PC-3 (cell line): ENCODE measurements at regions not wholly inside any gene's neighbourhood (a gene's known extent, or its start where the extent isn't known, plus 50 kb on each side); places are given as distances from the start of the nearest gene placed in this dataset.

Experiments
- ATAC-seq: fragments of 200-7000 bp; cut with Tn5 transposase; 2 replicates; pipeline ENCODE4 v1.9.1; 2020; ENCODE audit warnings: mild to moderate bottlenecking, moderate library complexity
- BruUV-seq: library from RNA; stranded (reverse); fragments of 400-500 nt; replicated peaks from 2 replicates; lab custom pipeline; 2021; lab: Mats Ljungman, UMichigan
- CTCF ChIA-PET: fragments of 300-600 bp; sonication (Branson Sonifier 250); formaldehyde crosslinking; loops from one replicate; lab custom pipeline; 2022; ENCODE audit warnings: antibody characterized with exemption; lab: Charles Lee
- POLR2A ChIA-PET: fragments of 300-600 bp; sonication (Branson Sonifier 250); formaldehyde crosslinking; loops from one replicate; lab custom pipeline; 2022; ENCODE audit warnings: antibody characterized with exemption; ENCODE audit not compliant: unreplicated experiment; lab: Charles Lee
- DNase-seq: peaks from one replicate; pipeline ENCODE4 v3.0.0-alpha.2; 2015
- H2AFZ ChIP-seq: fragments of 300-600 bp; sonication (generic); 2 replicates; pipeline ENCODE4 v1.6.0; 2016; ENCODE audit warnings: antibody characterized with exemption, low read length
- H3F3A ChIP-seq: fragments of 300-600 bp; sonication (generic); one replicate; pipeline ENCODE4 v1.6.0; 2017; ENCODE audit warnings: antibody characterized with exemption, low read length, control low read depth, mild to moderate bottlenecking; ENCODE audit not compliant: unreplicated experiment
- H3K27ac ChIP-seq: fragments of 300-600 bp; sonication (generic); 2 replicates; pipeline ENCODE4 v1.5.1; 2016; ENCODE audit warnings: mild to moderate bottlenecking, low read length
- H3K27me3 ChIP-seq: fragments of 300-600 bp; sonication (generic); 2 replicates; pipeline ENCODE4 v1.6.1; 2016; ENCODE audit warnings: low read length, mixed read lengths
- H3K36me3 ChIP-seq: fragments of 300-600 bp; sonication (generic); 2 replicates; pipeline ENCODE4 v1.6.1; 2016; ENCODE audit warnings: low read depth, mixed run types, low read length, mixed read lengths
- H3K4me1 ChIP-seq: fragments of 300-600 bp; sonication (generic); 2 replicates; pipeline ENCODE4 v1.5.1; 2016; ENCODE audit warnings: low read length; ENCODE audit not compliant: insufficient read depth
- H3K4me2 ChIP-seq: fragments of 300-600 bp; sonication (generic); 2 replicates; pipeline ENCODE4 v1.6.0; 2016; ENCODE audit warnings: low read length
- H3K4me3 ChIP-seq: fragments of 300-600 bp; sonication (generic); 2 replicates; pipeline ENCODE4 v1.5.1; 2016; ENCODE audit warnings: mild to moderate bottlenecking, low read length, mixed read lengths
- H3K79me2 ChIP-seq: fragments of 300-600 bp; sonication (generic); 2 replicates; pipeline ENCODE4 v1.6.1; 2017; ENCODE audit warnings: low read length, mixed read lengths
- H3K9ac ChIP-seq: fragments of 300-600 bp; sonication (generic); 2 replicates; pipeline ENCODE4 v1.6.0; 2016; ENCODE audit warnings: mild to moderate bottlenecking, low read length
- H3K9me2 ChIP-seq: fragments of 300-600 bp; sonication (generic); replicated peaks from 2 replicates; pipeline ENCODE4 v1.6.1; 2016; ENCODE audit warnings: mixed run types, low read length, mixed read lengths
- H3K9me3 ChIP-seq: fragments of 300-600 bp; sonication (generic); 2 replicates; pipeline ENCODE4 v1.6.1; 2016; ENCODE audit warnings: low read length, mixed read lengths
- H4K20me1 ChIP-seq: fragments of 300-600 bp; sonication (generic); 2 replicates; pipeline ENCODE4 v1.6.1; 2016; ENCODE audit warnings: low read length, mixed read lengths
- EZH2 ChIP-seq: fragments of 300-600 bp; sonication (generic); IDR thresholded peaks from one replicate; pipeline ENCODE4 v1.6.1; 2017; ENCODE audit warnings: antibody characterized with exemption, mild to moderate bottlenecking, low read length; ENCODE audit not compliant: unreplicated experiment
- EZH2phosphoT487 ChIP-seq: fragments of 300-600 bp; sonication (generic); IDR thresholded peaks from 2 replicates; pipeline ENCODE4 v1.6.1; 2018; ENCODE audit warnings: mild to moderate bottlenecking, antibody characterized with exemption, low read length, borderline replicate concordance
- intact Hi-C: fragments of 100-400 bp; cut with micrococcal nuclease; formaldehyde crosslinking; loops from 2 replicates; pipeline ENCODE4 v1.9.0; 2023
- TF ChIP-seq, protein P1 (sequence below): fragments of 300-600 bp; sonication (generic); conservative IDR thresholded peaks from 2 replicates; pipeline ENCODE4 v1.5.1; 2017; ENCODE audit warnings: antibody characterized with exemption, low read depth, mild to moderate bottlenecking, low read length

DNA sequence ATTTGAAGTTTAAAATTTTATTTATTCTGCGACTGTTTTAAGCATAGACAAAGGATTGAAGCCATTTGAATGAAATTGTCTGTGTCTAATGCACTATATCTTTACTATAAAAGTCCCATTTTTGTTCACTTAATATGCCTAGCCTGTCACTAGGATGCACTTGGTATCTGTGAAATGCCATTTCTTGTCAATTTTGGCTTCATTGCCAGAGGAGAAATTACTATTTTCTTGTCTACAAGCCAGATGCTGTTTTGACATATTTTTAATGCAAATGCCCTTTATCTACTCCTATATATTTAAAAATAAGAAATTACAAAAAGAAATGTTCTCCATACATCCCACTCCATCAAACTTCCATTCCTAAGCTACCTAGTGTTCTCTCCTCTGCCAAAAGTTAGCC is 1704.5 kb upstream of the RAG2 start:
- ATAC-seq (no peak), DNase-seq (no peak)
- CTCF ChIA-PET, result no interaction called here
- H3K4me3 ChIP-seq, result no peak overlapping the region
- H3K27me3 ChIP-seq, result no peaks in the 10 kb centered on the region
- intact Hi-C loops, result no loop called here
- H3K27ac ChIP-seq, result no peak overlapping the region
- BruUV-seq, result no TSS peak
- TF ChIP-seq EZH2phosphoT487 (no peak), EZH2 (no peak)
- TF ChIP-seq, protein P1, sequence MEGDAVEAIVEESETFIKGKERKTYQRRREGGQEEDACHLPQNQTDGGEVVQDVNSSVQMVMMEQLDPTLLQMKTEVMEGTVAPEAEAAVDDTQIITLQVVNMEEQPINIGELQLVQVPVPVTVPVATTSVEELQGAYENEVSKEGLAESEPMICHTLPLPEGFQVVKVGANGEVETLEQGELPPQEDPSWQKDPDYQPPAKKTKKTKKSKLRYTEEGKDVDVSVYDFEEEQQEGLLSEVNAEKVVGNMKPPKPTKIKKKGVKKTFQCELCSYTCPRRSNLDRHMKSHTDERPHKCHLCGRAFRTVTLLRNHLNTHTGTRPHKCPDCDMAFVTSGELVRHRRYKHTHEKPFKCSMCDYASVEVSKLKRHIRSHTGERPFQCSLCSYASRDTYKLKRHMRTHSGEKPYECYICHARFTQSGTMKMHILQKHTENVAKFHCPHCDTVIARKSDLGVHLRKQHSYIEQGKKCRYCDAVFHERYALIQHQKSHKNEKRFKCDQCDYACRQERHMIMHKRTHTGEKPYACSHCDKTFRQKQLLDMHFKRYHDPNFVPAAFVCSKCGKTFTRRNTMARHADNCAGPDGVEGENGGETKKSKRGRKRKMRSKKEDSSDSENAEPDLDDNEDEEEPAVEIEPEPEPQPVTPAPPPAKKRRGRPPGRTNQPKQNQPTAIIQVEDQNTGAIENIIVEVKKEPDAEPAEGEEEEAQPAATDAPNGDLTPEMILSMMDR, result no peak
- H3K4me1 ChIP-seq, result no peaks in the 10 kb centered on the region
- POLR2A ChIA-PET, result no interaction called here
- H3K79me2 ChIP-seq, result no peaks in the 10 kb centered on the region
- H3K9me3 ChIP-seq, result no peaks in the 10 kb centered on the region
- no peaks in the 10 kb centered on the region for H4K20me1 ChIP-seq
- no peaks in the 10 kb centered on the region for H3K36me3 ChIP-seq
- H3K4me2 ChIP-seq, result no peak overlapping the region
- H3K9me2 ChIP-seq, result no peaks in the 10 kb centered on the region
- H2AFZ ChIP-seq, result no peak overlapping the region
- H3K9ac ChIP-seq, result no peak overlapping the region
- no peaks in the 10 kb centered on the region for H3F3A ChIP-seq

DNA sequence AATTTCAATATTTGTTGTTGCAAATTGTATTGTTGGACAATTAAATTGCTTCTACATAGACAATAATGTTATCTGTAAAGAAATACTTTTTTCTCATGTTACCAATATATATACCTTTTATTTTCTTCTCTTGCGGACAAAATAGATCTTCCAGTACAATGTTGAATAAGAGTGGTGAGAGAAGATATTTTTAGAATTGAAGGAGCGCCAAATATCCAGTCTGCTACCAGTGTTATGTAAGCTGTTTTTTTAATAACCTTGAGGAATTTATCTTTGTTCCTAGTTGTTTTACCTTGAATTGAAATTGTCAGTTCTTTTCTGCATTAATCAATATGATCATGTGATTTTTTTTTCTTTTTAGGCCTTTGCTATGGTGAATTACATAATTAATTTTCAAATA is 1702.5 kb upstream of the RAG2 start:
- Histone ChIP-seq H3K27me3 (no peaks in the 10 kb centered on the region), H3K9me2 (no peaks in the 10 kb centered on the region), H3F3A (no peaks in the 10 kb centered on the region), H3K4me3 (no peak overlapping the region), H3K27ac (no peak overlapping the region), H3K4me1 (no peaks in the 10 kb centered on the region), H2AFZ (no peak overlapping the region), H3K9ac (no peak overlapping the region), H3K79me2 (no peaks in the 10 kb centered on the region), H3K36me3 (no peaks in the 10 kb centered on the region), H4K20me1 (no peaks in the 10 kb centered on the region), H3K9me3 (no peaks in the 10 kb centered on the region), H3K4me2 (no peak overlapping the region)
- intact Hi-C loops, result no loop called here
- no TSS peak for BruUV-seq
- ChIA-PET CTCF (no interaction called here), POLR2A (no interaction called here)
- ATAC-seq, result no peak
- TF ChIP-seq, protein P1, result no peak
- TF ChIP-seq EZH2phosphoT487 (no peak), EZH2 (no peak)
- DNase-seq, result no peak

DNA sequence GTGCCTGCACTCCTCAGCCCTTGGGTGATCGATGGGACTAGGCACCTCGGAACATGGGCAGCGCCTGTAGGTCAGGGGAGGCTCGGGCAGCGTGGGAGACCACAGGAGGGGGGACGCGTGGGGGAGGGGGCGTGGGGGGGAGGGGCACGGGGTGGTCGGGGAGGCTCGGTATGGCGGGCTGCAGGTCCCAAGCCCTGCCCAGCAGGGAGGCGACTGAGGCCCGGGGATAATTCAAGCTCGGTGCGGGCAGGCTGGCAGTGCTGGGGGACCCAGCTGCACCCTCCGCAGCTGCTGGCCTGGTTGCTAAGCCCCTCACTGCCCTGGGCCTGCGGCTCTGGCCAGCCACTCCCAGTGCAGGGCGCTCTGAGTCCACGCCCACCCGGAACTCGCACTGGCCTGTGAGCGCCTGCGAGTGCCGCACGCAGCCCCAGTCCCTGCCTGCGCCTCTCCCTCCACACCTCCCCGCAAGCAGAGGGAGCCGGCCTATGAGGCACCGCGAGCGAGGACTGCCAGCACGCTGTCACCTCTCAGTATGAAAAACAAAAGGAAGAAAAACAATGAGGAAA is 1698.3 kb upstream of the RAG2 start:
- intact Hi-C loops, result no loop called here
- no peaks in the 10 kb centered on the region for H3K27me3 ChIP-seq
- H3K36me3 ChIP-seq, result no peaks in the 10 kb centered on the region
- H2AFZ ChIP-seq, result no peak overlapping the region
- no peaks in the 10 kb centered on the region for H3F3A ChIP-seq
- H3K9ac ChIP-seq, result no peak overlapping the region
- ChIA-PET CTCF (no interaction called here), POLR2A (no interaction called here)
- no peaks in the 10 kb centered on the region for H3K9me3 ChIP-seq
- DNase-seq, result no peak
- H3K4me2 ChIP-seq, result no peak overlapping the region
- H3K4me1 ChIP-seq, result no peaks in the 10 kb centered on the region
- H4K20me1 ChIP-seq, result no peaks in the 10 kb centered on the region
- H3K27ac ChIP-seq, result no peak overlapping the region
- H3K9me2 ChIP-seq, result no peaks in the 10 kb centered on the region
- H3K79me2 ChIP-seq, result no peaks in the 10 kb centered on the region
- TF ChIP-seq, protein P1, result no peak
- TF ChIP-seq EZH2phosphoT487 (no peak), EZH2 (no peak)
- no TSS peak for BruUV-seq
- no peak for ATAC-seq
- no peak overlapping the region for H3K4me3 ChIP-seq
